ENCODE measurements at regions not wholly inside any gene's neighbourhood (a gene's known extent, or its start where the extent isn't known, plus 50 kb on each side); places are given as distances from the start of the nearest gene placed in this dataset.
A peak's percentile ranks its signal among the peaks of the same experiment; 100 is the strongest.
"Not testable (repeated sequence)": the region's sequence is repeated elsewhere in the genome, so short reads cannot be mapped to it uniquely, and the experiment has no call there.

DNA sequence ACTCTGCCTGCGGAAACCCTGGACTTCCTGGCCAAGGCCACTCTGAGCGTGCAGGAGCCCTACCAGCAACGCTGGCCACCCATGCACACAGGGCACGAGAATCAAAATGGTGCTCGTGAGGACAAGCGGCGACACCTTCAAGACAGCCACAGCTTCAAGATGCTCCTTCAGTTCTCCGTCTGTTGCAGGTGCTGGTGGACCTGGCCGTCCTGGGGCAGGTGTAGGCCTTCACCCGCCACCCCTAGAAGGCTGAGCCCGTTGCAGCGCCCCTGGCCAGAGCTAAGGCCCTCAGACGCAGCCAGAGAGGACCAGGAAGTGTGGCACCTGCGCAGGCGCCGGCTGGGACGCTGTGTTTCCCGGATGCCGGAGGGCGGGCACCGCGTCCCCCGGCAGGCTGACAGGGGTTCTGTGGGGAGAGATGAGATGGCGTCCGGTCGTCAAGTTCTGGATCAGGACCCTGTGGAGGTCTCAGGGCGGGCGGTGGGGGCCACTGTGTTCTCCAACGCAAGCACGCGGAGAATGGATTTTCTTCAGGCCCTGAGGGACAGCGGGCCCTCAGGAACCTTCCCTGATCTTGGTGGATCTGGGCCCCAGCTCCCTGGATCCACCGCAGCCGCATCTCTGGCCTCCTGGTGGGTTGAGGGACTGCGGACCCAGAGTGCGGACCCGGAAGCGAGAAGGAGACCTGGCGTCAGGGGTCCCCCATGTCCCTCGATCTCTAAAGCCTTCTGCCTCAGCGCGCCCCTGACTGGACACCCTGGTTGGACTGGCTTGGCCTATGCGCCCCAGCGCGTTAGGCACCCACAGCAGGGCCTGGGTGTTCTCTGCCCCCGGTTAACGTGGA is 1770.8 kb upstream of the CDH9 start:
- no peak for DNase-seq (ENCODE audit: low spot score)
- TF ChIP-seq, protein P1, sequence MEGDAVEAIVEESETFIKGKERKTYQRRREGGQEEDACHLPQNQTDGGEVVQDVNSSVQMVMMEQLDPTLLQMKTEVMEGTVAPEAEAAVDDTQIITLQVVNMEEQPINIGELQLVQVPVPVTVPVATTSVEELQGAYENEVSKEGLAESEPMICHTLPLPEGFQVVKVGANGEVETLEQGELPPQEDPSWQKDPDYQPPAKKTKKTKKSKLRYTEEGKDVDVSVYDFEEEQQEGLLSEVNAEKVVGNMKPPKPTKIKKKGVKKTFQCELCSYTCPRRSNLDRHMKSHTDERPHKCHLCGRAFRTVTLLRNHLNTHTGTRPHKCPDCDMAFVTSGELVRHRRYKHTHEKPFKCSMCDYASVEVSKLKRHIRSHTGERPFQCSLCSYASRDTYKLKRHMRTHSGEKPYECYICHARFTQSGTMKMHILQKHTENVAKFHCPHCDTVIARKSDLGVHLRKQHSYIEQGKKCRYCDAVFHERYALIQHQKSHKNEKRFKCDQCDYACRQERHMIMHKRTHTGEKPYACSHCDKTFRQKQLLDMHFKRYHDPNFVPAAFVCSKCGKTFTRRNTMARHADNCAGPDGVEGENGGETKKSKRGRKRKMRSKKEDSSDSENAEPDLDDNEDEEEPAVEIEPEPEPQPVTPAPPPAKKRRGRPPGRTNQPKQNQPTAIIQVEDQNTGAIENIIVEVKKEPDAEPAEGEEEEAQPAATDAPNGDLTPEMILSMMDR (conservative IDR thresholded peaks at IDR 0.05; ENCODE audit: low read depth) = no peak
- POLR2A ChIA-PET (ENCODE audit: low non-redundant PET) = no interaction called here
- no peak overlapping the region for H3K27ac ChIP-seq
- CTCF ChIA-PET = no interaction called here

DNA sequence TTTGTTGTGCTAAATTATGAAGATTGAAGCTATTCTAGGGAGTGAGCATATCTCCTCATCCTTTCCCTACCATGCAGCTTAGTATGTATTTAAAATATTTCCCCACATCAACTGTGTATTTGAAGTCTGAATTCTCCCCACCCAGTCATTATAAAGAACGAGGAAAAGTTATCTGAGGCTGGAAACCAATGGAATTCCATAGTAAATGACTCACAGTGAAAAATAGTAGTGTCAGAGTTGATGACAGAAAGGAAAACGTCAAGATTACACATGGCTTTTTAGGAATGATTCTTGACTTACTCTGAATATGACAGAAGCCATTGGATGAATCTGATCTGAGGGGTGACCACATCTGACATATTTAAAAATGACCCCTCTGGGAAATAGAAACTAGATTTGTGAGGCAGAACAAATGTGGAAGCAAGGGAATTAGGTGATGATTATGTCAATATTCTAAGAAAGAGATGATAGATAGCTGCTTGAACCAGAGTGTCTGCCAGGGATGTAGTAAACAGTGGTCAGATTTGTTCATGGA is 1768.9 kb upstream of the CDH9 start:
- TF ChIP-seq, protein P1 (conservative IDR thresholded peaks at IDR 0.05; ENCODE audit: low read depth) = no peak
- H3K27ac ChIP-seq = no peak overlapping the region
- peak; percentile 41 for DNase-seq (ENCODE audit: low spot score)
- POLR2A ChIA-PET (ENCODE audit: low non-redundant PET) = no interaction called here
- CTCF ChIA-PET = no interaction called here

DNA sequence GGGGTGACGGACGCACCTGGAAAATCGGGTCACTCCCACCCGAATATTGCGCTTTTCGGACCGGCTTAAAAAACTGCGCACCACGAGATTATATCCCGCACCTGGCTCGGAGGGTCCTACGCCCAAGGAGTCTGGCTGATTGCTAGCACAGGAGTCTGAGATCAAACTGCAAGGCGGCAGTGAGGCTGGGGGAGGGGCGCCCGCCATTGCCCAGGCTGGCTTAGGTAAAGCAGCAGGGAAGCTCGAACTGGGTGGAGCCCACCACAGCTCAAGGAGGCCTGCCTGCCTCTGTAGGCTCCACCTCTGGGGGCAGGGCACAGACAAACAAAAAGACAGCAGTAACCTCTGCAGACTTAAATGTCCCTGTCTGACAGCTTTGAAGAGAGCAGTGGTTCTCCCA is 1760.6 kb upstream of the CDH9 start:
- H3K27ac ChIP-seq; CTCF ChIA-PET; DNase-seq (ENCODE audit: low spot score); POLR2A ChIA-PET (ENCODE audit: low non-redundant PET): not testable (repeated sequence)

DNA sequence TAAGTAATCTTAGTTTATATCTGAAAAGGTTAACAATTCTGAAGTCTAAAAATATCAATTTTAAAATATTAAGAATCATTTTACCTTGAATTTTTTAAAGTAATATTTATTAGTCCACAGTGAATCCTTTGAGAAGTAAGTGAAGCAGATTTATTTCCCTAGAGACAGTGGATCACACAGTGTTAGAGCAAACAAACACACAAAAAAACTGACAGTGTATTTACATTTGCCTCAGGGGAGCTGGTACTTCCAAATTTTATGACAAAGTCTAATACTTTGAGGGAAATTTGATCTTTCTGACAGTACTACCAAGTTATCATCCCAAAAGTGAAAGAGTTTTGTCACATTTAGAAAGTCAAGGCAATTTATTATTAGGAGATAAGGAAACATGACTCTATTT is 1750.6 kb upstream of the CDH9 start:
- no peak for DNase-seq (ENCODE audit: low spot score)
- POLR2A ChIA-PET (ENCODE audit: low non-redundant PET) = no interaction called here
- CTCF ChIA-PET = no interaction called here
- TF ChIP-seq, protein P1 (conservative IDR thresholded peaks at IDR 0.05; ENCODE audit: low read depth) = no peak
- no peak overlapping the region for H3K27ac ChIP-seq

DNA sequence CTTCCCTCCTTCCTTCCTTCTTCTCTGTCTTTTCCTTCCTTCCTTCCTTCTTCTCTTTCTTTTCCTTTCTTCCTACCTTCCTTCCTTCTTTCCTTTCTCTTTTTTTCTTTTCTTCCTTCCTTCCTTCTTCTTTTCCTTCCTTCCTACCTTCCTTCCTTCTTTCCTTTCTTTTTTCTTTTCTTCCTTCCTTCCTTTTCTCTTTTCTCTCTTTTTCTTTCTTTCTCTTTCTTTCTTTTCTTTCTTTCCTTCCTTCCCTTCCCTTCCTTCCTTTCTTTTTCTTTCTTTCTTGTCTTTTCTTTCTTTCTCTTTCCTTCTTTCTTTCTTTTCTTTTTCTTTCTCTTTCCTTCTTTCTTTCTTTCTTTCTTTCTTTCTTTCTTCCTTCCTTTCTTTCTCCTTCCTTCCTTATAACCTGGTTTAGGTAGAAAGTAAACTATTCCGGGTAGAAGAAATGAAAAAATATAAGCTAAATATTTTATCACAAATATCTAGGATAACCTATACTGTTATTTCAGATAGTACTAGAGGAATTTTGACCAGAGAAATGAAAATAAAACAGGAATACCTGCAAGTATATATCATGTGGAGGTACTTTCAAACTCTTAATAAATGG is 1741.8 kb upstream of the CDH9 start:
- POLR2A ChIA-PET (ENCODE audit: low non-redundant PET) = no interaction called here
- TF ChIP-seq, protein P1 (conservative IDR thresholded peaks at IDR 0.05; ENCODE audit: low read depth) = no peak
- no peak for DNase-seq (ENCODE audit: low spot score)
- CTCF ChIA-PET = interaction anchor here (0.8 kb wide), 1 partner anchor 117 kb away, joined by 6 read pairs; no protein-coding TSS in a partner anchor
- no peak overlapping the region for H3K27ac ChIP-seq

DNA sequence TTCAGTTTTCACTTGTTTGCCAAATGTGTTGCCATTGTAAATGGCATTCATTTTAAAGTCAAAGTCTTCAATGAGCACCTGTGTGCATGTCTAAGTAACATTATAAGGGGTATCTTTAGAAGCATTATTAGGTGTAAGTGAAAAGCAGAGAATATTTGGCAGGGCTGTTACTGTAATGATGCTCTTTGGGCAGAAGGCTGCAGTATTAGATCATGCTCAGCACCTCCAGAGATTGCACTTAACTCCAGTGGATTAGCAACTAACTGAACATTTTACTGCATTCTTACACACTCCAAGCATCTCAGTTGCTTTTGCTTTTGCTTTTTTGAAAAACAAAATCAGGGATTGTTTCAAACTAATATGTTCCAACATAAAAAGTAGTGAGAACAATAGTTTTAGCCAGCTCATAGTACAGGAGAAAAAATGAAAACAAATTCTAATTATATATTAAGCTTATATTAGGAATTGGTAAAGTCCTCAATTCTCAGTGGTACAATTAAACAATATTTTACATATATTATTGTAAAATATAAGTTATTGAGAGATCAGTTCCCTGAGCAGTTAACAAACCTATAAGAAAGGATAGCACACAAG is 1740.9 kb upstream of the CDH9 start:
- TF ChIP-seq, protein P1 (conservative IDR thresholded peaks at IDR 0.05; ENCODE audit: low read depth) = peak; percentile 52
- DNase-seq (ENCODE audit: low spot score) = peak; percentile 26
- ChIA-PET POLR2A (ENCODE audit: low non-redundant PET) (no interaction called here), CTCF (interaction anchor here (0.8 kb wide), 1 partner anchor 118 kb away, joined by 6 read pairs; no protein-coding TSS in a partner anchor)
- no peak overlapping the region for H3K27ac ChIP-seq
